HG03442 (cell line): ENCODE measurements at regions not wholly inside any gene's neighbourhood (a gene's known extent, or its start where the extent isn't known, plus 50 kb on each side); places are given as distances from the start of the nearest gene placed in this dataset.
"Not testable (repeated sequence)": the region's sequence is repeated elsewhere in the genome, so short reads cannot be mapped to it uniquely, and the experiment has no call there.

Source experiments
- ATAC-seq: cut with Tn5 transposase; IDR thresholded peaks from one replicate; pipeline ENCODE4 v1.9.1; 2021; ENCODE audit warnings: mild to moderate bottlenecking, moderate library complexity; ENCODE audit not compliant: unreplicated experiment

GRCh38 chr2:176935543-176936102 is 277.0 kb upstream of the HNRNPA3 start:
- no peak for ATAC-seq

DNA sequence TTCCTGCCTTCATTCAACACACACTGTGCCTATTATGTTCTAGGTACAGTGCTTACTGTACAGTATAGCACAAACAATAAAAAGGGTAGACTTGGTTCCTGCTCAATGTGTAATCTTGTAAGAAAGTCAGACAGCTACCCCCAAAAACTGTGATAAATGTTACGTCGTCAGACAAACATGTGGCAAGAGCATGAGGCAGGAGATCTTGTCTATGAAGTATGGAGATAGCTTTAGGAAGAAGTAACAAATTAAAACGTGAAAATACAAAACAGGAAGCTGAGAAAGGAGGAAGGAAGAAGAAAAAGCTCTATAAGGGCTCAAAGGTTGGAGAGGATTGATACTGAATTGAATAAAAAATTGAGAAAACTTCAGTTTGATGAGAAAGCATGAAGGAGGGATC is 276.2 kb upstream of the HNRNPA3 start:
- ATAC-seq, result no peak

GRCh38 chr2:176944998-176945397 is 267.6 kb upstream of the HNRNPA3 start:
- no peak for ATAC-seq

- ATAC-seq, result no peak
Measured at GRCh38 chr2:176947754-176948153, 264.8 kb upstream of the HNRNPA3 start.

GRCh38 chr2:176951218-176951617 is 261.4 kb upstream of the HNRNPA3 start:
- not testable (repeated sequence) for ATAC-seq

DNA sequence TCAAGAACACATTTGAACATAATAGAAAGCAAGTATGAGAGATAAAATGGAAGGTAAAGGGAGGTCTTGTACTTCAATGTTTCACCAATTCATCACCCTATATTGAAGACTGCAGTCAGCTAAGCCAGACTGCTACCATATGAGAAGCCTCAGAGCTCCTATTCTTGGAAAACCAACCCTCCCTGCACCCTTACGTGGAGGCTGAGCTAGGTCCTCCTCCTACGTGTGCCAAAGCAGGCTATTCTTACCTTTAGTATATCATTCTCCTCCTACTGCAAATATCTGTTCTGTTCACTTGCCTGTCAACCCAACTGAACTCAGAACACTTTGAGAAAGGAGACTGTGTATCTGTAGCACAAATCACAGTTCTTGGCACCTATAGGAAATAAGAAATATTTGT is 255.8 kb upstream of the HNRNPA3 start:
- no peak for ATAC-seq

DNA sequence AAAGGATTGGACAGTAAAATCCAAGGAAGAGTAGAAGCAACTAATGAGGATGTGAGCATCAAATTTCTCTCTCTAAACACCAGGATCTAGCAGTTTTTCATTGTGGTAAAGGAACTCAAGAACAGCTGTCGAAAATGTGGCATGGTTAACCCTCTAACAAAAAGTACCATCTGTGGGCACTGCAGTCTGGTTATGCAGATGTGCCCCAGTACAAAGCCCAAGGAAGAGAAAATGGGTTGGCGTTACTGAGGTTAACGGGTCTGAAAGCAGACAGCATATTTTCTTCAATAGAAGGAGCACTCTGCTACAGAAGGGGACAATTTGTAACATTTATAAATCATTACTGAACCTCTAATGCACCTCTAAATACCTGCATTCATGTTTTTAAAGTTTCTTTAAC is 253.0 kb upstream of the HNRNPA3 start:
- ATAC-seq, result no peak

- ATAC-seq, result no peak
Measured at GRCh38 chr2:176960061-176960460, 252.5 kb upstream of the HNRNPA3 start.

DNA sequence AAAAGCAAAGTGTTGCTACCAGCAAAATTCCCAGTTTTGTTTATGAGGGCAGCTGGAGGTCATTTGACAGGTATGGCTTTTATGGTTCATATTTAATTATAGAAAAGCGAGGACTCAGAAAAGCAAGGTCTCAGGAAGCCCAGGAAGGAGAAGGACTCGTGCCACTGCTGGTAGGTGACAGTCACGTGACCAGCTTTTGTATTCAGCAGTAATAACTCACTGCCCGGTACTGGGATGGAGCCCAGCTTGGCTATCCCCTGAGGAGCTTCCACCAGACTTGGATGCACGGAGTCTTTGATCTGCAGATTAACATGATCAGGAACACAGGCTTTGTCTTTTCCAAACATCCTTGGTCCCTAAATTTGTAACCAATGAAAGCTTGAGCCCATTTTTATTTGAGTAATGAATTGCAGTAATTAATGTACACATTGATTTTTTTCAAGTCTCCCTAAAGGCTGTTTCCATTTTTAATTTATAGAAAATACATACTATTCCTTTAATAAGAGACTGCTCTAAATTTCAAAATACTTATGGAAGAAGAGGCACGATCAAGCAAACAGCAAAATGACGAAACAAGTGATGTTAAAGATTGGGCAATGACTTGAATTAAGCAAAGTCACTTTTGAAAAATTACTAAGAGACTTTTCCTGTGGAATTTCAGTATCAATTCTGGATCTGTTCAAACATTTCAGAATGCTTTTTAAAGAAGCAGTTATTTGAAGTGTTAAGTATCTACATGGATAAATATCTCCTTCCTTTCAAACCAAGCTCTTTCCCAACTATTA is 251.7 kb upstream of the HNRNPA3 start:
- ATAC-seq, result no peak

DNA sequence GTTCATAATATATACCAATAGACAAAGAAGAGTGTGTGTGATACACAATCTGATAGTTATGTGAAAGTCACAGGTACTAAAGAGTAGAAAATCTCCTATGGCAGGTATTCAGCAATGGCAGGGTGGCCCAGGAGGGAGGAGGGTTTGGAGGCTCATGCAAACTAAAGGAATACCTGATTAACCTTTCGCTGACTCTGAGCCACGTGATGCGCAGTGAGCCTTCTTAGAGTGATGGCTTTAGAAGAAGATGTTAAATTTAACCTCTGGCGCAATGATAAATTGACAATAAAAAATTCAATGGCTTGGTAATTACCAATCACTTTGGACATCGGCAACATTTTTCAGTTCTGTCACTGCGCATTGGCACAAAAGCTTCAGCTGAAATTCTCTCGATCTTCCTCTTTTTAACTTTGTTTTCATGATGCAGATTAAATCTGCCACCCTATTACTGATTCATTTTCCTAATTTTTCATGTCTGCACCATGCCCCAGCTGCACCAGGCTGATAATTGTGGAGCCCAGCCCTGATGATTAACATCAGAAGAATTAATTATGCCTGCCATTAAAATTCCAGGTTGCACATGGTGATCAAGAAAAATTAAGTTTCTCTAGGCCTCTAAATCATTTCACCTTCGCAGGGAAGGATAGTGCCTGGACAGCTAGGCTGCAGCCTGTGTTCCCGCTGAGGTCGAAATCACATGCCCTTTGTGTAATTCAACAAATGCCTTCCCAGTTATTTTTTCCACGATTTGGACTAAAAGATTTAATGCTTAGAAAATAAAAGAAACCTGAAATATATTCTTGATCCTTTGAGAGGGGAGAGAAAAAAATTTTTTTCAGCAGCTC is 250.6 kb upstream of the HNRNPA3 start:
- no peak for ATAC-seq

- ATAC-seq, result no peak
Measured at GRCh38 chr2:176963568-176964287, 248.9 kb upstream of the HNRNPA3 start.

DNA sequence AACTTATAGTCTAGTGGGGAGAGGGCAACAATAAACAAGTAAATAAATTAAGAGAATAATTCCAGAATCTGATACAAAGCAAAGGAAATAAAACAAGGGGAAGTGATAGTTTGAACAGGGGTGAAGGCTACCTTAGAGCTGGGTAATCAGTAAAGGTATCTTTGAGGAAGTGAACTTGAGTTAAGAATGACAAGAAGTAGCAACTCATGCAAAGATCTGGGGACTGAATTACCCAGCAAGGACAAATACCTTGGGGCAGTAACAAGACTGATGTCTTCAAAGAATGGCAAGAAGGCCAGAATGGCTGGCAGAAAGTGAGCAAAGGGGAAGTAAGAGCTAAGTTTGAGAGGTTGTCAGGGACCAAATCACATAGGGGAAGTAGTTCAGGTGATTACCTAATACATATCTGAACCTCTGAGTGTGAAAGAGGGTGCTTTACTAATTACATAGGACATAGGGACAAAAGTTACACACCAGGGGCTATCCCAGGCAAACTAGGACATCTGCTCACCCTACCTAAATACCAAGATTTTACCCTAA is 244.6 kb upstream of the HNRNPA3 start:
- ATAC-seq, result no peak

DNA sequence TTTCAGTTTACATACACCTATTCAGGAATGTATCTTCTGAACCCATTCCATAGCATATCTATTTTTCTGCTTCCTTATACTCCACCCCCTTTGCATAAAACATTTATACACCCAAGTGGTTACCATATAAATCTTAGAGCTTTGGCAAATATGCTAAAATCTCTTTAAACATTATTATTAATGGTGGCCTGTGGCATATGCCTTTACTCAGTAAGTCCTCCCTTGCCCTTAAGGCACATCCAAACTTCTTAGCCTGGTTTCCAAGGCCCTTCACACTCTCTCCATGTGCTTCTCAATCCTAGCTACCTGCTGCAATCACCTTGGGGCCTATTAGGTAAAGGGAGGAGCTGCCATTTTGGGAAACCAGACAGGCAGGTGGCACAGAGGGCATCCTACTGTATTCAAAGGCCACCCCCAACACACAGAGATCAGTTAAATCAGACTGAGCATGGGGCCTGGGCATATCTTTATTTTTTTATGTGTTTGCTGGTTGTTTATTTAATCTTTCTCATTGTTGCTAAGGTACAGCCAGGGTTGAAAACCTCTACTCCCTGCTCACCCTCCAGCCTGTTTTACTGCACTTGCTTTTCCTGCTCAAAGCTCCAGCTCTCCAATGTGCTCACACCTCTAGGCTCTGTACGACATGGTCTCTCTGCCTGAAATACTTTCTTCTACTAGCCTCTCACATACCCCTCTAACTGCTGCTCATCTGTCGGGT is 242.8 kb upstream of the HNRNPA3 start:
- no peak for ATAC-seq

DNA sequence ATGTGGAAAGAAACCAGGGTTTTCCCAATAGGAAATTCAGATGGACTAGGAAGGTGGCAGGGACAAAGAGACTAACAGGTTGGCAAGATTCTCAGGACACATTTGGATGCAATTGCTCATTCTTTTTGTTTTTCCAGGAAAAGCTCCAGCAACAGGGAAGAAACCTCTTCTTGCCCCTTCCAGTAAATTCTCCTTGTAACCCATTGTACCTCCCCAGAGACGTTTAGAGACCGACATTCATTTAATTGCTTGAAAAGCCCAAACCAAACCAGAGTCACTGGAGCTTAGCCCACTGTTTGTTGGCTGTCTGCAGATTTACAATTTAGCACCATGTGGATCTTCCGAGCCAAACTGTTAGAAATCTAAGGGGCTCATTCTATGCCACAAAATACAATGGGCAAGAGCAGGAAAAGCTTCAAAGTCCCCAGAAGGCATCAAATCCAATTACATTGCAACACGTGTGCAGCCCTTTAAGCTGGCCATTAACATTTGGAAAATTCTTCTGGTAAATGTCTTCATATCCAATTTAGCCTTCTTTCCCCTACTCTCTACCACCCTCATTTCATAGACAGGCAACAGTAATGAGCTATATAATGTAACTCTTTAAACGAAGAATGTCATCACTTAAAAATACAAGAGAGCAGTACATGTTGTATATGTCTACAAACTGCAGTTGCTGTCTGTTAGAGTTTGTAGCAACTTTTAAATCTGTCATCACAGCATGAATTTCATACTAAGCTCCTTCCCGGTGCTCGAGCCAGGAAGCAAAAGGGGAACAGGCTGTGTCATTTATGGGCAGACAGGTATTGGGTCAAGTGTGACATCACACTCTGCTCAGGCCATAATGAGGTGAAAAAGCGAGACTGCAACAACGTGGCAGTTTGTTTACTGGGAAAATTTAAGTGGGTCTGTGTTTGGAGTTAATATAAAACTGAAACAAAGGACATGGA is 235.6 kb upstream of the HNRNPA3 start:
- no peak for ATAC-seq

DNA sequence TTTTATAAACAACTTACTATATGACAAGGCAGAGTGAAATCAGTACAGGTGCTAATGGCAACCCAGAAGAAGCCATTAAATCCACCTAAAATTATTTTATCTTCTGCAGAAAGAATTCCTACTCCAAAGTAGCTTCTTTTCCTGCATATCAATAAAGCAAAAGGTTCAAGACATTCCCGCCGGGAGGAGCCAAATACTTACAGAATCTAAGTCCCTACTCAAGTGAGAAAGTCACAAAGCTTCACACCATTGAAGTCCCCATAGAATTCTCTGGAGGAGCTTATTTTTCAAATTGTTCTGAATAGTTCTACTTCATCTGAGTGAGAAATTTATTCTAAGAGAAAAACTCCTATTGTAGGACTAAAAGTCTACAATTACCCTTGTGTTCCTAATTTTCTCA is 233.7 kb upstream of the HNRNPA3 start:
- ATAC-seq, result no peak

- ATAC-seq, result no peak
Measured at GRCh38 chr2:176979981-176980710, 232.4 kb upstream of the HNRNPA3 start.

- ATAC-seq, result no peak
Measured at GRCh38 chr2:176984987-176985386, 227.6 kb upstream of the HNRNPA3 start.

DNA sequence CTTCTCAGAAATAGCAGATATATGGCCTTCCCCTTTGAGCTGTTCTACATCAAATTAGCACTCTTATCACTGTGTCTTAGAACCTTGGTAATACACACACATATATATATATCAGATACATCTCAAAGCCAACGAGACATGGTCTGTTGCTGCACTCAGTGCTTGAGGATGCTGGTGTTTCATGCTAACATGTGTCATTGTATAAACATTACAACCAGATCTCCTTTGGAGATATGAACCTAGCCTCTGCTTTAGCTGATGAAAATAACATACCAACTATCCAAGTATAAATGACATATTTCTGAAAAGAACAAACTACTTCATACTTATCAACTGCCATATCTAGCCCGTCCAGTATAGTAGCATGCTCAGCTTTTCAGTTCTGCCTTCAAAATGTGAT is 226.7 kb upstream of the HNRNPA3 start:
- no peak for ATAC-seq

DNA sequence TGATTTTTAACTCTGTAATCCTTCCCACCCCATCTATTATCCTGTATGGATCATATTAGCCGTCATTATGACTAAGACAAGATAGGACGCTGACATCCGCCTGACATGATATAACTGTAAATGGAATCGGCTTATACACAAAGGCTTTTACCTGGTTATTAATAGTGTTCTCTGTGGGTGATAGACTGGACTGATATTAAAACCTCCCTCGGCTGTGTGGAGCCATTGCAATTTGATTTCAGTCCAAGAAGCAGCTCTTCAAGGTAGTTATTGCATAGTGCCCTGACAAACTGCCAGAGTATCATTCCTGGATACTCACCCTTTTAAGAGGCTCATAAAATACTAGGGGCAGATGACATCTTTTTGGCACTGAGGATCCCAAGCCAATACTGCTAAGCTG is 226.1 kb upstream of the HNRNPA3 start:
- ATAC-seq, result no peak
